ENCODE measurements at regions not wholly inside any gene's neighbourhood (a gene's known extent, or its start where the extent isn't known, plus 50 kb on each side); places are given as distances from the start of the nearest gene placed in this dataset.
"Not testable (repeated sequence)": the region's sequence is repeated elsewhere in the genome, so short reads cannot be mapped to it uniquely, and the experiment has no call there.

GRCh38 chr4:116223040-116223732 lies 862.2 kb downstream of the TRAM1L1 start:
- Mint-ChIP-seq H3K4me1 (ENCODE audit: low read depth) (no peaks in the 10 kb centered on the region), H3K9me3 (ENCODE audit: insufficient read depth) (no peaks in the 10 kb centered on the region), H3K27ac (no peak overlapping the region), H3K36me3 (ENCODE audit: low read depth) (no peaks in the 10 kb centered on the region), H3K4me3 (no peak overlapping the region), H3K27me3 (ENCODE audit: low read depth) (no peaks in the 10 kb centered on the region)
- DNase-seq: no peak
- CTCF ChIA-PET: no interaction called here
- no peak for ATAC-seq
- POLR2A ChIA-PET: no interaction called here

- ChIA-PET POLR2A (no interaction called here), CTCF (no interaction called here)
- Mint-ChIP-seq H3K4me3 (no peak overlapping the region), H3K36me3 (ENCODE audit: low read depth) (no peaks in the 10 kb centered on the region), H3K27me3 (ENCODE audit: low read depth) (no peaks in the 10 kb centered on the region), H3K4me1 (ENCODE audit: low read depth) (no peaks in the 10 kb centered on the region), H3K27ac (no peak overlapping the region), H3K9me3 (ENCODE audit: insufficient read depth) (peaks cover 3% of the 10 kb centered on the region)
- DNase-seq: no peak
- ATAC-seq: no peak
Measured at GRCh38 chr4:116217781-116218180, 867.6 kb downstream of the TRAM1L1 start.

DNA sequence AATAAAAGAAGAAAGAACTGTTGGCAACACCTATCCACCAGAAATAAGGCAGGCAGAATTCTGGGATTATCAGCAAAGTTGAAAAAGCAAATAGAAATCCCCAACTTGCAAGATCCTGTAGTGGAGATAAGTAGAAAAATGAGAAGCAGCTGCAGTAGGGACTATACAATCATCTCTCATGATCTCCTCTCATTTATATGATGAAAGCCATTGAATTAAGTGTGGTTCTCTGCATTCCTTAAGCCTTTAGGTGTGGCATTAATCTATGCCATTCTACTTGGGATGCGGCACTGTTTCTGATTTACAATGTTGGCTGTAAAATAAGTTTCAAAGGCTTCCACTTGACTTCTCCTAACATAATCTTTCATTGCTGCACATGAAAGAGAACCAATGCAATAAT lies 869.8 kb downstream of the TRAM1L1 start:
- Mint-ChIP-seq H3K36me3 (ENCODE audit: low read depth) (no peaks in the 10 kb centered on the region), H3K27ac (no peak overlapping the region), H3K9me3 (ENCODE audit: insufficient read depth) (peaks cover 3% of the 10 kb centered on the region), H3K4me3 (no peak overlapping the region), H3K4me1 (ENCODE audit: low read depth) (no peaks in the 10 kb centered on the region), H3K27me3 (ENCODE audit: low read depth) (no peaks in the 10 kb centered on the region)
- CTCF ChIA-PET: no interaction called here
- ATAC-seq (no peak), DNase-seq (no peak)
- POLR2A ChIA-PET: no interaction called here

GRCh38 chr4:116202524-116202923 lies 882.9 kb downstream of the TRAM1L1 start:
- Mint-ChIP-seq H3K27ac (no peak overlapping the region), H3K36me3 (ENCODE audit: low read depth) (no peaks in the 10 kb centered on the region), H3K4me1 (ENCODE audit: low read depth) (no peaks in the 10 kb centered on the region), H3K9me3 (ENCODE audit: insufficient read depth) (no peaks in the 10 kb centered on the region), H3K4me3 (no peak overlapping the region), H3K27me3 (ENCODE audit: low read depth) (no peaks in the 10 kb centered on the region)
- DNase-seq (no peak), ATAC-seq (no peak)
- ChIA-PET CTCF (no interaction called here), POLR2A (no interaction called here)

DNA sequence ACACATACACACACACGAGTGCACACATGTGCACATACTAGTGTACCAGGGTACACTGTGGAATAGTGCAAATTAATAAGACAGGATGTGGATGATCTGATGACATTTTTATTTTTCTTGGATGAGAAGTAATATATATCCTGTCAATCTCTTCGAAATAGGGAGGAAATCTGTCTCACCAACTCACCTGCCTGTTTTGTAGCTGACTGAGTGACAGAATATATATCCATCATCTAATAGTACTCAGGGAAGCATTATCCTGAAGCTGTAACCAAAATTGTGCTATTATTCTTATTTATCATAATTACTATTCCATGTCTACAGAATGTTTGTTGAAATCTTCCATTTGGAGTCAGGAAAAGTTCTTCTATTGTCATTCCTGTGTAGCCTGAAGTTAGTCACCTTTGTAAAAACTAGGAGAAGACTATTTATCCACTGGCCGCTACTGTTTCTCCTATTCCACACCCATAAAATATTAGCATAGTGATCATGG lies 888.0 kb downstream of the TRAM1L1 start:
- CTCF ChIA-PET: no interaction called here

DNA sequence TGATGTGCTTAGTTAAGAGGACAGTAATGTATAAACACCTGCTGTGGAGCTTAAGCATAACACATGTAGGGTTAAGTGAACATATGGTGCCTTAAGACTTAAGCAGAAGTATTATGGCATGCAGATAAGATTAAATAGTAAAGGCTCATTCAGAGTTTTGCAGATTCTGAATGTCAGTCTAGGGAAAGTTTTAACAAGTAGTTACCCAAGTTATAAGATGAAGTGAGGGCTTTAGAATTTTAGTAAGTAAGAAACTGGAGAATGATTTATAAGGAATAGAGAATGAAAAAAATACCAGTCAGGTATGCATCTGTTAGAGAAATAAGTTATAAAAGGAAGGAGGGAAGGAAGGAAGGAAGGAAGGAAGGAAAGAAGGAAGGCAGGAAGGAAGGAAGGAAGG lies 902.1 kb downstream of the TRAM1L1 start:
- Mint-ChIP-seq H3K36me3 (ENCODE audit: low read depth) (no peaks in the 10 kb centered on the region), H3K27me3 (ENCODE audit: low read depth) (no peaks in the 10 kb centered on the region), H3K4me3 (no peak overlapping the region), H3K9me3 (ENCODE audit: insufficient read depth) (no peaks in the 10 kb centered on the region), H3K27ac (no peak overlapping the region), H3K4me1 (ENCODE audit: low read depth) (no peaks in the 10 kb centered on the region)
- ATAC-seq (no peak), DNase-seq (no peak)
- ChIA-PET CTCF (no interaction called here), POLR2A (no interaction called here)

More for the DNA sequence above, 888.0 kb downstream of the TRAM1L1 start:
- POLR2A ChIA-PET: no interaction called here
- H3K4me1 Mint-ChIP-seq (ENCODE audit: low read depth): no peaks in the 10 kb centered on the region
- no peak for ATAC-seq
- H3K27ac Mint-ChIP-seq: no peak overlapping the region
- no peak for DNase-seq
- no peak overlapping the region for H3K4me3 Mint-ChIP-seq
- no peaks in the 10 kb centered on the region for H3K27me3 Mint-ChIP-seq (ENCODE audit: low read depth)
- no peaks in the 10 kb centered on the region for H3K9me3 Mint-ChIP-seq (ENCODE audit: insufficient read depth)
- no peaks in the 10 kb centered on the region for H3K36me3 Mint-ChIP-seq (ENCODE audit: low read depth)

GRCh38 chr4:116180157-116180601 lies 905.2 kb downstream of the TRAM1L1 start:
- no peaks in the 10 kb centered on the region for H3K27me3 Mint-ChIP-seq (ENCODE audit: low read depth)

DNA sequence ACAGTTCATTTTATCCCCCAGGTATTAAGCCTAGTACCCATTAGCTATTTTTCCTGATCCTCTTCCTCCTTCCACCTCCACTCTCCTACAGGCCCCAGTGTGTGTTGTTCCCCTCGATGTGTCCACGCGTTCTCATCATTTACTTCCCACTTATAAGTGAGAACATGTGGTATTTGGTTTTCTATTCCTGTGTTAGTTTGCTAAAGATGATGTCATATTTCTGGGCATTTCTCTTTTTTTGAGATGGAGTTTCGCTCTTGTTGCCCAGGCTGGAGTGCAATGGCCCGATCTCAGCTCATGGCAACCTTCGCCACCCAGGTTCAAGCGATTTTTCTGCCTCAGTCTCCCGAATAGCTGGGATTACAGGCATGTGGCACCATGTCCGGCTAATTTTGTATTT lies 934.0 kb downstream of the TRAM1L1 start:
- H3K4me1 Mint-ChIP-seq (ENCODE audit: low read depth); CTCF ChIA-PET; H3K27me3 Mint-ChIP-seq (ENCODE audit: low read depth); H3K9me3 Mint-ChIP-seq (ENCODE audit: insufficient read depth); H3K4me3 Mint-ChIP-seq; ATAC-seq; POLR2A ChIA-PET; H3K36me3 Mint-ChIP-seq (ENCODE audit: low read depth); H3K27ac Mint-ChIP-seq; DNase-seq: not testable (repeated sequence)

More at GRCh38 chr4:116180157-116180601, 905.2 kb downstream of the TRAM1L1 start:
- POLR2A ChIA-PET: no interaction called here
- no peak for ATAC-seq
- Mint-ChIP-seq H3K36me3 (ENCODE audit: low read depth) (no peaks in the 10 kb centered on the region), H3K4me1 (ENCODE audit: low read depth) (no peaks in the 10 kb centered on the region), H3K9me3 (ENCODE audit: insufficient read depth) (no peaks in the 10 kb centered on the region), H3K4me3 (no peak overlapping the region), H3K27ac (no peak overlapping the region)
- CTCF ChIA-PET: no interaction called here
- no peak for DNase-seq

- H3K36me3 Mint-ChIP-seq (ENCODE audit: low read depth): no peaks in the 10 kb centered on the region
- DNase-seq (no peak), ATAC-seq (no peak)
- no peak overlapping the region for H3K27ac Mint-ChIP-seq
- H3K4me1 Mint-ChIP-seq (ENCODE audit: low read depth): no peaks in the 10 kb centered on the region
- POLR2A ChIA-PET: no interaction called here
- CTCF ChIA-PET: no interaction called here
- H3K9me3 Mint-ChIP-seq (ENCODE audit: insufficient read depth): no peaks in the 10 kb centered on the region
- no peaks in the 10 kb centered on the region for H3K27me3 Mint-ChIP-seq (ENCODE audit: low read depth)
- no peak overlapping the region for H3K4me3 Mint-ChIP-seq
Measured at GRCh38 chr4:116150152-116150551, 935.2 kb downstream of the TRAM1L1 start.

DNA sequence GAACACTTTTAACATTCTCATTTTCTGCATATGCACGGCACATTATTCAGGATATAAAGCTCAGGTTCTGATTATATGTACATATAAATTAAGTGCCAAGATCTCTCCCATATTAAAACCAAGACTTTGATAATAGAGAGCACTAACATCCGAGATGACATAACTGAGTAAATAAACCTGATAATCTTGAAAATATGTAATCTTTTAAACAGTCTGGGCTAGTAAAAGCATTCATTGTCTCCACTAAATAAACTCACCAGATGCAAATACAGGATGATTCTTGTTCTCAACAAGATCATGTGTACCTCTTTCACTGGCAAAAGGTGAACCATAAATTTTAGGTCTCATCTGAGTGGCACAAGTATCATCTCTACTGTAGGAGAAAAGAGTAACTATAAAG lies 942.2 kb downstream of the TRAM1L1 start:
- Mint-ChIP-seq H3K4me3 (no peak overlapping the region), H3K27me3 (ENCODE audit: low read depth) (no peaks in the 10 kb centered on the region), H3K9me3 (ENCODE audit: insufficient read depth) (no peaks in the 10 kb centered on the region), H3K27ac (no peak overlapping the region), H3K36me3 (ENCODE audit: low read depth) (no peaks in the 10 kb centered on the region), H3K4me1 (ENCODE audit: low read depth) (no peaks in the 10 kb centered on the region)
- POLR2A ChIA-PET: no interaction called here
- CTCF ChIA-PET: no interaction called here
- no peak for DNase-seq
- ATAC-seq: no peak

DNA sequence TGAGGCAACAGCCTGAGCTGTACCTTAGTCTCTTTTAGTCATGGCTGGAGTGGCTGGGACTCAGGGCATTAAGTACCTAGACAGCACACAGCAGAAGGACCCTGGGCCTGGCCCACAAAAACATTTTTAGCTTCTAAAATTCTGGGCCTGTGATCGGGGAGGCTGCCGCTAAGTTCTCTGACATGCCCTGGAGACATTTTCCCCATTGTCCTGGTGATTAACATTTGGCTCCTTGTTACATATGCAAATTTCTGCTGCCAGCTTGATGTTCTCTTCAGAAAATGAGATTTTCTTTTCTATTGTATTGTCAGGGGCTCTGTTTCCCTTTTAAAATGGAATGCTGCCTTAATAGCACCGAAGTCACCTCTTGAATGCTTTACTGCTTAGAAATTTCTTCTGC lies 952.4 kb downstream of the TRAM1L1 start:
- POLR2A ChIA-PET: no interaction called here

GRCh38 chr4:116126794-116127193 lies 958.6 kb downstream of the TRAM1L1 start:
- CTCF ChIA-PET: no interaction called here
- no peaks in the 10 kb centered on the region for H3K36me3 Mint-ChIP-seq (ENCODE audit: low read depth)
- DNase-seq: no peak
- no peaks in the 10 kb centered on the region for H3K27me3 Mint-ChIP-seq (ENCODE audit: low read depth)
- no peak for ATAC-seq
- H3K27ac Mint-ChIP-seq: no peak overlapping the region
- H3K4me1 Mint-ChIP-seq (ENCODE audit: low read depth): no peaks in the 10 kb centered on the region
- POLR2A ChIA-PET: no interaction called here
- H3K4me3 Mint-ChIP-seq: no peak overlapping the region
- H3K9me3 Mint-ChIP-seq (ENCODE audit: insufficient read depth): no peaks in the 10 kb centered on the region

More for the DNA sequence above, 952.4 kb downstream of the TRAM1L1 start:
- no peak overlapping the region for H3K27ac Mint-ChIP-seq
- DNase-seq (no peak), ATAC-seq (no peak)
- no peaks in the 10 kb centered on the region for H3K4me1 Mint-ChIP-seq (ENCODE audit: low read depth)
- CTCF ChIA-PET: no interaction called here
- H3K36me3 Mint-ChIP-seq (ENCODE audit: low read depth): no peaks in the 10 kb centered on the region
- H3K9me3 Mint-ChIP-seq (ENCODE audit: insufficient read depth): peaks cover 3% of the 10 kb centered on the region
- no peak overlapping the region for H3K4me3 Mint-ChIP-seq
- no peaks in the 10 kb centered on the region for H3K27me3 Mint-ChIP-seq (ENCODE audit: low read depth)

DNA sequence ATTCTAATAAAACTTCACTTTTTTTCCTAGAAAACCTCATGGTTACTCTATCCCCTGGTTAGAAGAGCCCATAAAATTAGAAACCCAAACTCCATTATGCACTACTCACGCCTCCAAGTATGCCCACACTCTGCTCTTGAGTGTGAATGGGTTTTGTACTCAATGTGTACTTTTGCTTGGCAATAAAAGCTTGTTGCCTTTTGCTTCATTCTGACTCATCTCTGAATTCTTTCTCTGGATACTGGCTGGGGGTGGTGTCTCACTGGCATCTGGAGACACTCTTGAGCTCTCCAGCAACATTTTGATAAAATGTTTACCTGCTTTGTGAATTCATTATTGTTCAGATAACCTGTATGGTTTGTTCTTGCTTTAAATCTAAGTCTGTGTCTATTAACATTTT lies 963.3 kb downstream of the TRAM1L1 start:
- no peaks in the 10 kb centered on the region for H3K4me1 Mint-ChIP-seq (ENCODE audit: low read depth)

More for the DNA sequence above, 963.3 kb downstream of the TRAM1L1 start:
- no peaks in the 10 kb centered on the region for H3K27me3 Mint-ChIP-seq (ENCODE audit: low read depth)
- ATAC-seq (no peak), DNase-seq (no peak)
- H3K4me3 Mint-ChIP-seq: no peak overlapping the region
- POLR2A ChIA-PET: no interaction called here
- no peak overlapping the region for H3K27ac Mint-ChIP-seq
- H3K36me3 Mint-ChIP-seq (ENCODE audit: low read depth): no peaks in the 10 kb centered on the region
- CTCF ChIA-PET: no interaction called here
- H3K9me3 Mint-ChIP-seq (ENCODE audit: insufficient read depth): peaks cover 4% of the 10 kb centered on the region
